Transverse colon (tissue), 4 donors: ENCODE measurements at regions not wholly inside any gene's neighbourhood (a gene's known extent, or its start where the extent isn't known, plus 50 kb on each side); places are given as distances from the start of the nearest gene placed in this dataset.

ENCODE experiments used
- DNase-seq: peaks from one replicate; pipeline ENCODE4 v3.0.0-alpha.2; 2019
- H3K27ac ChIP-seq, 4 donors: fragments of 200-600 bp; sonication (generic); 2 replicates each; pipeline ENCODE4 v1.5.1; 2016 to 2018; ENCODE audit warnings: inconsistent platforms in 4 of 4
- H3K27me3 ChIP-seq: fragments of 200-600 bp; sonication (generic); 2 replicates; pipeline ENCODE4 v1.5.1; 2017; ENCODE audit warnings: inconsistent platforms
- H3K36me3 ChIP-seq, 4 donors: fragments of 200-600 bp; sonication (generic); 2 replicates each; pipeline ENCODE4 v1.5.1; 2017 to 2019; ENCODE audit warnings: inconsistent platforms in 4 of 4
- H3K4me1 ChIP-seq, 4 donors: fragments of 200-600 bp; sonication (generic); 2 replicates each; pipeline ENCODE4 v1.5.1; 2017 to 2020; ENCODE audit warnings: inconsistent platforms in 4 of 4
- H3K4me3 ChIP-seq, 4 donors: fragments of 200-600 bp; sonication (generic); 1 replicate in 1 of 4; 2 replicates in 3 of 4; pipeline versions ENCODE4 v1.5.1 to v1.6.1; 2017 to 2019; ENCODE audit warnings: inconsistent platforms in 4 of 4
- H3K9me3 ChIP-seq, 2 donors: fragments of 200-600 bp; sonication (generic); 2 replicates each; pipeline ENCODE4 v1.5.1; 2017 to 2019; ENCODE audit warnings: inconsistent platforms in 2 of 2
- CTCF ChIP-seq, 5 experiments: fragments of 200-600 bp in 3 of 5; fragments of 450-650 bp in 2 of 5; sonication (generic) in 3 of 5; IDR thresholded peaks; 1 replicate in 2 of 5; 2 replicates in 3 of 5; pipeline ENCODE4 v1.5.1; 2016 to 2017; ENCODE audit warnings: antibody characterized with exemption in 5 of 5, inconsistent platforms in 3 of 5, mild to moderate bottlenecking in 2 of 5, moderate library complexity in 1 of 5
- EP300 ChIP-seq: sonication (generic); formaldehyde crosslinking; IDR thresholded peaks from one replicate; pipeline ENCODE4 v1.6.1; 2017; ENCODE audit warnings: antibody characterized with exemption, low read depth
- POLR2A ChIP-seq: fragments of 450-650 bp; IDR thresholded peaks from one replicate; pipeline ENCODE4 v1.6.1; 2016; ENCODE audit warnings: antibody characterized with exemption, mild to moderate bottlenecking, moderate library complexity
- POLR2AphosphoS5 ChIP-seq, 3 donors: sonication (generic); formaldehyde crosslinking; IDR thresholded peaks; one replicate each; pipeline ENCODE4 v1.6.1; 2016; ENCODE audit warnings: antibody characterized with exemption in 3 of 3
- WGBS, 2 donors: methylation state at CpG; one replicate each; pipeline ENCODE4 v1.1.5; 2018; ENCODE audit warnings: low coverage in 1 of 2; 5-methylcytosine and 5-hydroxymethylcytosine counted together
- in situ Hi-C, 4 donors: fragments of 200-750 bp; cut with MboI; loops; one replicate each; pipeline versions ENCODE4 v1.15.0 to v1.15.1; 2017; ENCODE audit warnings: low sequenced_read_pairs in 3 of 4, low pct_ligation_motif_present in 1 of 4, low pct_unique_long_range_greater_than_20kb in 1 of 4
- intact Hi-C: fragments of 100-400 bp; cut with DNase I; formaldehyde crosslinking; loops from one replicate; pipeline ENCODE4 v1.15.1; 2023; ENCODE audit warnings: low total_unique reads

GRCh38 chr22:22997262-22997898, 72.9 kb upstream of the GNAZ start:
- intact Hi-C loops, result no loop called here
- no peak for TF ChIP-seq POLR2A
- no peak for TF ChIP-seq EP300
- no peak for TF ChIP-seq CTCF (IDR thresholded peaks at IDR 0.05)
- TF ChIP-seq POLR2AphosphoS5 (IDR thresholded peaks at IDR 0.05), result no peak
- no peak overlapping the region for H3K4me3 ChIP-seq
- in situ Hi-C loops, result no loop called here
- DNase-seq, result no peak
- no peak overlapping the region for H3K27ac ChIP-seq
- no peaks in the 10 kb centered on the region for H3K27me3 ChIP-seq
- peaks cover 0 to 8% (median 0%) of the 10 kb centered on the region in 4 donors for H3K4me1 ChIP-seq
- no peaks in the 10 kb centered on the region for H3K36me3 ChIP-seq
- H3K9me3 ChIP-seq, result peaks cover 17 to 21% of the 10 kb centered on the region in 2 donors

GRCh38 chr22:22997988-22998387, 72.3 kb upstream of the GNAZ start:
- TF ChIP-seq EP300 (no peak), POLR2AphosphoS5 (IDR thresholded peaks at IDR 0.05) (no peak), CTCF (IDR thresholded peaks at IDR 0.05) (no peak), POLR2A (no peak)
- intact Hi-C loops, result no loop called here
- in situ Hi-C loops, result no loop called here
- Histone ChIP-seq H3K27ac (no peak overlapping the region), H3K4me1 (peaks cover 0 to 8% (median 0%) of the 10 kb centered on the region in 4 donors), H3K36me3 (no peaks in the 10 kb centered on the region), H3K4me3 (no peak overlapping the region), H3K9me3 (peaks cover 17 to 21% of the 10 kb centered on the region in 2 donors), H3K27me3 (no peaks in the 10 kb centered on the region)
- no peak for DNase-seq

GRCh38 chr22:22999523-22999922, 70.8 kb upstream of the GNAZ start:
- no peak for DNase-seq
- in situ Hi-C loops, result no loop called here
- H3K4me1 ChIP-seq, result peaks cover 0 to 4% (median 0%) of the 10 kb centered on the region in 4 donors
- H3K27ac ChIP-seq, result no peak overlapping the region
- no peak overlapping the region for H3K4me3 ChIP-seq
- TF ChIP-seq POLR2A (no peak), CTCF (IDR thresholded peaks at IDR 0.05) (no peak), POLR2AphosphoS5 (IDR thresholded peaks at IDR 0.05) (no peak), EP300 (no peak)
- WGBS, 2 donors, result 65 to 69% methylated on average over 2 of the region's 2 CpGs
- intact Hi-C loops, result no loop called here
- no peaks in the 10 kb centered on the region for H3K36me3 ChIP-seq
- H3K27me3 ChIP-seq, result no peaks in the 10 kb centered on the region
- H3K9me3 ChIP-seq, result peaks cover 17 to 21% of the 10 kb centered on the region in 2 donors

- Histone ChIP-seq H3K9me3 (peaks cover 17 to 21% of the 10 kb centered on the region in 2 donors), H3K4me3 (no peak overlapping the region), H3K27ac (no peak overlapping the region), H3K4me1 (no peaks in the 10 kb centered on the region), H3K27me3 (no peaks in the 10 kb centered on the region), H3K36me3 (no peaks in the 10 kb centered on the region)
- 77 to 79% methylated on average over 1 to 2 of the region's 2 CpGs for WGBS, 2 donors
- in situ Hi-C loops (no loop called here), intact Hi-C loops (no loop called here)
- DNase-seq, result no peak
- no peak for TF ChIP-seq CTCF (IDR thresholded peaks at IDR 0.05)
- no peak for TF ChIP-seq POLR2A
- TF ChIP-seq POLR2AphosphoS5 (IDR thresholded peaks at IDR 0.05), result no peak
- TF ChIP-seq EP300, result no peak
Measured at GRCh38 chr22:23000657-23001347, 69.5 kb upstream of the GNAZ start.
